Hepatocyte (in vitro differentiated cells): ENCODE measurements at regions not wholly inside any gene's neighbourhood (a gene's known extent, or its start where the extent isn't known, plus 50 kb on each side); places are given as distances from the start of the nearest gene placed in this dataset.

Experiments used
- DNase-seq: peaks from one replicate; pipeline ENCODE4 v3.0.0-alpha.2; 2016; ENCODE audit warnings: low spot score
- H2AFZ ChIP-seq: fragments of 200-600 bp; sonication (generic); 2 replicates; pipeline ENCODE4 v1.6.0; 2016; ENCODE audit warnings: antibody characterized with exemption, mild to moderate bottlenecking
- H3K27ac ChIP-seq: fragments of 200-600 bp; sonication (generic); 2 replicates; pipeline ENCODE4 v1.5.1; 2016; ENCODE audit warnings: mild to moderate bottlenecking
- H3K27me3 ChIP-seq: fragments of 200-600 bp; sonication (generic); 2 replicates; pipeline ENCODE4 v1.6.1; 2016
- H3K36me3 ChIP-seq: fragments of 200-600 bp; sonication (generic); replicated peaks from 2 replicates; pipeline ENCODE4 v1.5.1; 2016; ENCODE audit warnings: low read depth; ENCODE audit not compliant: insufficient read depth
- H3K4me1 ChIP-seq: fragments of 200-600 bp; sonication (generic); 2 replicates; pipeline ENCODE4 v1.5.1; 2016; ENCODE audit warnings: mild to moderate bottlenecking, moderate library complexity; ENCODE audit not compliant: insufficient read depth
- H3K4me2 ChIP-seq: fragments of 200-600 bp; sonication (generic); 2 replicates; pipeline ENCODE4 v1.6.0; 2016
- H3K4me3 ChIP-seq: fragments of 200-600 bp; sonication (generic); 2 replicates; pipeline ENCODE4 v1.5.1; 2016; ENCODE audit warnings: mild to moderate bottlenecking
- H3K79me2 ChIP-seq: fragments of 200-600 bp; sonication (generic); 2 replicates; pipeline ENCODE4 v1.6.0; 2017; ENCODE audit warnings: mild to moderate bottlenecking
- H3K9me2 ChIP-seq: fragments of 200-600 bp; sonication (generic); replicated peaks from 2 replicates; pipeline ENCODE4 v1.6.0; 2017; ENCODE audit warnings: mild to moderate bottlenecking; ENCODE audit not compliant: insufficient read depth
- H3K9me3 ChIP-seq: fragments of 200-600 bp; sonication (generic); 2 replicates; pipeline ENCODE4 v1.5.1; 2016; ENCODE audit warnings: low read depth, mild to moderate bottlenecking
- H4K20me1 ChIP-seq: fragments of 200-600 bp; sonication (generic); 2 replicates; pipeline ENCODE4 v1.6.0; 2016; ENCODE audit warnings: mild to moderate bottlenecking; ENCODE audit not compliant: insufficient read depth, poor library complexity, severe bottlenecking
- CTCF ChIP-seq: fragments of 200-600 bp; sonication (generic); IDR thresholded peaks from 2 replicates; pipeline ENCODE4 v1.5.1; 2016; ENCODE audit warnings: antibody characterized with exemption, mild to moderate bottlenecking; ENCODE audit not compliant: poor library complexity
- EZH2 ChIP-seq: fragments of 200-600 bp; sonication (generic); IDR thresholded peaks from 2 replicates; pipeline ENCODE4 v1.6.1; 2016; ENCODE audit warnings: antibody characterized with exemption, mild to moderate bottlenecking, borderline replicate concordance
- EZH2phosphoT487 ChIP-seq: fragments of 200-600 bp; sonication (generic); IDR thresholded peaks from one replicate; pipeline ENCODE4 v1.6.1; 2018; ENCODE audit warnings: antibody characterized with exemption, mild to moderate bottlenecking, low read depth, moderate library complexity; ENCODE audit not compliant: unreplicated experiment, severe bottlenecking
- WGBS: methylation state at CpG from one replicate; pipeline ENCODE4 v1.1.6; 2016; ENCODE audit warnings: low lambda C conversion rate; ENCODE audit errors: missing lambda C conversion rate; 5-methylcytosine and 5-hydroxymethylcytosine counted together

- H3K27me3 ChIP-seq = no peaks in the 10 kb centered on the region
- no peak overlapping the region for H3K4me2 ChIP-seq
- no peaks in the 10 kb centered on the region for H3K9me2 ChIP-seq
- WGBS = 91% methylated on average over 4 of the region's 4 CpGs
- TF ChIP-seq CTCF (no peak), EZH2phosphoT487 (no peak), EZH2 (no peak)
- no peaks in the 10 kb centered on the region for H3K36me3 ChIP-seq
- no peaks in the 10 kb centered on the region for H3K79me2 ChIP-seq
- H3K4me1 ChIP-seq = no peaks in the 10 kb centered on the region
- no peak overlapping the region for H3K4me3 ChIP-seq
- H3K9me3 ChIP-seq = no peaks in the 10 kb centered on the region
- no peaks in the 10 kb centered on the region for H4K20me1 ChIP-seq
- DNase-seq = no peak
- H3K27ac ChIP-seq = no peak overlapping the region
- no peak overlapping the region for H2AFZ ChIP-seq
These were observed 321.3 kb upstream of the LCORL start for GRCh38 chr4:18342847-18343246.

GRCh38 chr4:18321956-18322530 is 300.5 kb upstream of the LCORL start:
- Histone ChIP-seq H3K9me2 (no peaks in the 10 kb centered on the region), H3K4me1 (no peaks in the 10 kb centered on the region), H3K79me2 (no peaks in the 10 kb centered on the region), H3K27me3 (no peaks in the 10 kb centered on the region), H4K20me1 (no peaks in the 10 kb centered on the region), H3K4me3 (no peak overlapping the region), H3K9me3 (no peaks in the 10 kb centered on the region), H3K27ac (no peak overlapping the region), H3K36me3 (no peaks in the 10 kb centered on the region), H3K4me2 (no peak overlapping the region), H2AFZ (no peak overlapping the region)
- DNase-seq = no peak
- no peak for TF ChIP-seq EZH2phosphoT487
- 62% methylated on average over 5 of the region's 5 CpGs for WGBS

GRCh38 chr4:18319431-18319830 is 297.9 kb upstream of the LCORL start:
- H3K4me2 ChIP-seq = no peak overlapping the region
- no peaks in the 10 kb centered on the region for H3K36me3 ChIP-seq
- H3K4me3 ChIP-seq = no peak overlapping the region
- no peaks in the 10 kb centered on the region for H4K20me1 ChIP-seq
- DNase-seq = no peak
- 88% methylated on average over 6 of the region's 6 CpGs for WGBS
- TF ChIP-seq CTCF (no peak), EZH2 (no peak), EZH2phosphoT487 (no peak)
- H3K79me2 ChIP-seq = no peaks in the 10 kb centered on the region
- no peaks in the 10 kb centered on the region for H3K27me3 ChIP-seq
- H3K4me1 ChIP-seq = no peaks in the 10 kb centered on the region
- H3K27ac ChIP-seq = no peak overlapping the region
- no peaks in the 10 kb centered on the region for H3K9me2 ChIP-seq
- H3K9me3 ChIP-seq = no peaks in the 10 kb centered on the region
- no peak overlapping the region for H2AFZ ChIP-seq

- no peak overlapping the region for H3K4me3 ChIP-seq
- no peak overlapping the region for H2AFZ ChIP-seq
- DNase-seq = no peak
- H4K20me1 ChIP-seq = no peaks in the 10 kb centered on the region
- TF ChIP-seq EZH2 = no peak
- TF ChIP-seq EZH2phosphoT487 = no peak
- TF ChIP-seq CTCF = no peak
- no peaks in the 10 kb centered on the region for H3K9me3 ChIP-seq
- no peak overlapping the region for H3K27ac ChIP-seq
- H3K4me1 ChIP-seq = no peaks in the 10 kb centered on the region
- no peaks in the 10 kb centered on the region for H3K36me3 ChIP-seq
- H3K79me2 ChIP-seq = no peaks in the 10 kb centered on the region
- 94% methylated on average over 22 of the region's 22 CpGs for WGBS
- H3K9me2 ChIP-seq = no peaks in the 10 kb centered on the region
- no peak overlapping the region for H3K4me2 ChIP-seq
- no peaks in the 10 kb centered on the region for H3K27me3 ChIP-seq
These were observed 297.3 kb upstream of the LCORL start for GRCh38 chr4:18318682-18319388.
